ENCODE measurements at regions not wholly inside any gene's neighbourhood (a gene's known extent, or its start where the extent isn't known, plus 50 kb on each side); places are given as distances from the start of the nearest gene placed in this dataset.

DNA sequence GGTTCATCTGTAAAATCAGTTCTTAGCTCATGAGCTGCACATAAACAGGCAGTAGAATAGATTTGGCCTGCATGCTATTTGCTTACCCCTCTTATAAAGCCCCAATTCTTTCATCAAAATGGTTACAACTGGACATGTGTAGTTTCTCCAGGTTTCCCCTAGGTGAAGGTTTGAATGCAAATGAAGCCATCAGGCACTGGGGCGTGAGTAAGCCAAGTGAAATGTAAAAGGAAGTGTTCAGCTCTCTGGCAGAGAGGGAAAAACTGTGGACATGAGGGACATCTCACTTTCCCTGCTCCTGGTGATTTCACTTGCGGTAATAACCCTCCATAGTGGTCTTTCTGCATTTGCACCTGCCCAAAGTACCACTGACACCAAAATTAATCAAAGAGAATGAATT is 1402.3 kb upstream of the LRRTM1 start:
- no peak for DNase-seq (ENCODE audit: low spot score)

GRCh38 chr2:81703831-81704230 is 1399.3 kb upstream of the LRRTM1 start:
- DNase-seq (ENCODE audit: low spot score), result no peak

DNA sequence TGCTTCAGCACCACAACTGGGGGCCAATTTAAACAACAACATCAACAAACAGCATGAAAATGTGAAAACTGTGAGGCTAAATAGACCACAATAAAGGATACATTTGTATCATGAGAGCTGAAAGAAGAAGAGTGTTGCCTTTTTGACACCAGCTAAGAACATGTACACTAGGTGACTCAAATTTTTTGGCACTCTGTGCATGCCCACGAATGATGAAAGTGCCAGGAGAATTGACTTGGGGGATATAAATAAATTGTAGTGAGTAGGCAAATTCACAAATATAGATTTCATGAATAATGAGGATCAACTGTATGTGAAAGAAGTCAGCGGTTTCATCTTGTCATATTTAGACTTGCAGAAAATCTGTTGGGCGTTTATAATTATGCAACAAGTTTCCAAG is 1388.0 kb upstream of the LRRTM1 start:
- DNase-seq (ENCODE audit: low spot score), result no peak

DNA sequence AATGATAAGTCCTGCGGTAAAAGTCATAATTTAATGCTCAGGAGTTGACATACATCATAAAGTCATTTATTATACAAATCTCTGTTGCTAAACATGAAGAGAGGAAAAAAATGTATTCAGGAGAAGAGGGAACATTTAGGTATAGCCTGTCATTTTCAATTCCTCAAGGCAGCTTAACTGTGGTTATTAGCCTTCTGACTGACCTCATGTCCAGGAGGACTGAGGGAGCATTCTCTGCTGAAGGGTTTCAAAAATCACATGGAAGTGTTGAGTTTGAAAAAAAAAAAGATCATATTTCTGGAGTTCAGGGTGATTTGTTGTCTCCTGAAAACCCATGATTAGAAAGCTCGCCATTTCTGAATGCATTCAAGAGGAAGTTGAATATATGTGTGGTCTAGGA is 1371.1 kb upstream of the LRRTM1 start:
- DNase-seq (ENCODE audit: low spot score), result no peak

- no peak for DNase-seq (ENCODE audit: low spot score)
These were observed 1368.4 kb upstream of the LRRTM1 start for GRCh38 chr2:81672923-81673322.

DNA sequence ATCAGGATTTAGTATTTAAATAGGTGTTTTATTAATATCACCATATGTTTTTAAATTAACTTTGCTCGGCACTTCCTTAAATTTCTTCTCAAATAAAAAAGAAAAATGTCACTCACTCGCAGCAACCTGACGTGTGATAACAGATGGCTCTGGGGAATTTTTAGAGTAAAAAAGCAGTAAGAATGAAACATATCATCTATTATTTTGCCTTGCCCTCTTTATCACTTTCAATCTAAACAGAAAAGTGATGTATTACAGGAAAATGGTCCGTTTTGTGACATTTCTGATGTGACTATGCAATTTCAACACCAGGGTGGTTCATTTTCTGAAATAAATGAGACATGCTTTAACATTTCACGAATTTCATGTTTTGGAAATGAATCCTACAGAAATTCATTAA is 1368.0 kb upstream of the LRRTM1 start:
- no peak for DNase-seq (ENCODE audit: low spot score)

DNA sequence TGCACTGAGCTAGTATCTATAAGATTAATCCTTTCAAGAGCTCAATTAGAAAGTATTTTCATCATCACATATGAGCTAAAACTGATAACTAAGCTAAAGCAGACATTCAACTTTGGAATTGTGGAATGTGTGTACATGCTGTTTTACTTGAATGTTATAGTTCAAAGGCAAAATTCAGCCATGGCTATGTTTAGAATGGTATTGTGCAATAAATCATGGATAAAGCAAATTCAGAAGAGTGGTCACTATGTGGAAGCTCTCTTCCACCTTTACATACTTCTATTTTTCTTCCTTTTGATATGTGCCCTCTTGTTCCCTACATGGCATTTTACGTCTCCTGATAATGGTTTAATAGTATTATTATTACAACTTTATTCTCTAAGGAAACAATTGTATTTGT is 1366.3 kb upstream of the LRRTM1 start:
- DNase-seq (ENCODE audit: low spot score), result no peak

DNA sequence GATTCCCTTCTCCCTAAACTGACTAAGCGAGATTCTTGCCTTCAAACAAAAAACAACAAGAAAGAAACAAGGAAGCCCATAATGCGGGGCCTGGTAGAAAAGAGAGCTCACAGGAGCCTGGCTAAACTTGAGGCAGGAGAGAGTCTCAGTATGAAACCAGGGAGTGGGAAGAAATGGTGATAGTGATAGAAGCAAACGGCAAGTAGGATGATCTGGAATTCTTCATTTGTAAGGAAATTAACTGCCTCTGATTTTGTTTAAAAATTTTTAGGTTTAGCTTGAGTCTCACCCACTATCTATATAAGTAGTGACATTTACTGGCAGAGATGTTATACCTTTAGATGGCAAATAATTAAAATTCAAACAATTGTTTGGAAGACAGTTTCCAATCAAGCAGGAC is 1356.5 kb upstream of the LRRTM1 start:
- DNase-seq (ENCODE audit: low spot score), result no peak

GRCh38 chr2:81658227-81658626 is 1353.7 kb upstream of the LRRTM1 start:
- DNase-seq (ENCODE audit: low spot score), result no peak

- no peak for DNase-seq (ENCODE audit: low spot score)
These were observed 1345.8 kb upstream of the LRRTM1 start for GRCh38 chr2:81650048-81650971.

DNA sequence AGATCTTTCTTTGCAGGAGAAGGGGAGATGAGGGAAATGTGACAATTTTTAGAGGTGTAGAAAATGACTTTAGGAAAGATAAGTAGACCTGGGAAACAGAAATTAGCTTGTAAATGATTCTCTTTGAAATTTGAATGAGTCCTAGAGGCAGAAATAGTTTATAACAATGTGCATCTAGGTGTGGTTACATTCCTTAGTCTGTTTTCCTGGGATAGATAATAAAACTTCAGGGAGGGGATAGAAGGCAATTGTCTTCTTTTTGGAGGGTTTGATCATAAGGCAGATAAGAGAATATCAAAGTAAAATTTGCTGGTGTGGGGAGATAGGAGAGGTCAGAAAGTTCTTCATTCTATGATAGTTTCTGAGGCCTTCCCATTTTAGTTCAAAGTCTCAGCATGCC is 1344.3 kb upstream of the LRRTM1 start:
- no peak for DNase-seq (ENCODE audit: low spot score)

DNA sequence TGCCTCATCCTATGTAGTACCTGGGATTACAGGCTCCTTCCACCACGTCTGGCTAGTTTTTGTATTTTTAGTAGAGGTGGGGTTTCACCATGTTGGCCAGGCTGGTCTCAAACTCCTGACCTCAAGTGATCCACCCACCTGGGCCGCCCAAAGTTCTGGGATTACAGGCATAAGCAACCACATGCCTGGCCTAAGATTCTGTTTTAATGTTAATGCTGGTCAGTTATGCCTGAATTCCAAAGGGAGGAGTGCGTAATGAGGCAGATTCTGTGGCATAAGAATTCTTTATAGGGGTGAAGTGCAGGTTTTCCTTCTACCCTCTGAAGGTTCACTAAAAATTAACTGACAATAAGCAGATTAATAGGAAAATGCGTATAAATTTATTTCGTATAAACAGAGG is 1343.8 kb upstream of the LRRTM1 start:
- no peak for DNase-seq (ENCODE audit: low spot score)

- no peak for DNase-seq (ENCODE audit: low spot score)
These were observed 1343.2 kb upstream of the LRRTM1 start for GRCh38 chr2:81647715-81648230.

GRCh38 chr2:81645745-81646301 is 1341.3 kb upstream of the LRRTM1 start:
- DNase-seq (ENCODE audit: low spot score), result no peak

- no peak for DNase-seq (ENCODE audit: low spot score)
These were observed 1339.6 kb upstream of the LRRTM1 start for GRCh38 chr2:81644189-81644588.

- DNase-seq (ENCODE audit: low spot score), result no peak
These were observed 1320.3 kb upstream of the LRRTM1 start for GRCh38 chr2:81624825-81625224.

DNA sequence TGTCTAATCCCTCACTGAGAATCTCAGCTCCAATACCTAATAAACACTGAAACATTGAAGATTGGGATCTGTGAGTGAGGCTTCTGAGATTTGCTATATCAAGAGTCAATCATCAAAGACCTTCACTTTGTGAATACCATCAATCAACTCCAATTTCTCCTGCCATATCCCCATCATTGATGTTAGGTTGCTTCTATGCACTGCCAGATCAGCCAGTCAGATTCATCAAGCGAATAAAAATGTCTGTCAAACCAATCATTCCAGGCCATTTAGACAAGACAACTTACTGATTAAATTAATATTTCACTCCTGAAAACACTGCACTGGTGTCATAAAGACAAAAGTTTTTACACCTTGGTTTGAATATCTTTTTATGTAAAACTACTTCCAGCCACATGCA is 1295.5 kb upstream of the LRRTM1 start:
- DNase-seq (ENCODE audit: low spot score), result no peak

DNA sequence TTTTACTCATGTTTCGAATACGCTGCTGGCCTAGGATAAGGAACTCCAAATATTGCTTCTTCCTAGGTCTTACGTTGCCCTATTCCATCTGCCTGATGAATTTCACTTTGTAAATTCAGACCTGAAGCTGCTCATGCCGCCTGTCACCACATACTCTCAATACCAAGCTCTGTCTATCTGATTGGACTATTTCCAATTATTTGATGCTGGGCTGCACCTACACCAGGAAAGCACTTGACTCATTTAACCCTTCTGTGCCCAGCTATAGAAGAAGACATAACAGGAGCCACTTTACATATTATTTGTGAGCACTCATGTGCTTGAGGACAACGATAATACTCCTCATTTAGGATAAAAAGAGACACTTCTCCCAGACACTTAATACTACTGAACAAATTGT is 1293.9 kb upstream of the LRRTM1 start:
- no peak for DNase-seq (ENCODE audit: low spot score)

DNA sequence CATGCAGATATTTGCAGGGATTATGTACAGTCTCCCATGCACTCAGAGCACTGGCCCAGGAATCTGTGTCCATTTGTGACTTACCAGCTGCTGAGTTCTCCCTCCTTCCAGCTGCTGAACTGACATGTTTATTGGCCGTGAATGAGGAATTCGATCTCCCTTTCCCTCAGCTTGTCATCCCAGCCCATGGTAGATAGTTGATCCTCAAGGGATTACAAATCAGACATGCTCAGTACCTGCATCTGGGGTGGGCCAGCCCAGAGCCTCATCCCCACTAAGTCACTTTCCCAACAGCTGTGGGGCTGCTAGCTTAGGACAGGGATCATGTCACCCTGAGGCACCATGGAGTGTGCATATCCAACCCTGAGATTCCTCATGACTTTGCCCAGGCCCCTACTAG is 1284.9 kb upstream of the LRRTM1 start:
- no peak for DNase-seq (ENCODE audit: low spot score)

DNA sequence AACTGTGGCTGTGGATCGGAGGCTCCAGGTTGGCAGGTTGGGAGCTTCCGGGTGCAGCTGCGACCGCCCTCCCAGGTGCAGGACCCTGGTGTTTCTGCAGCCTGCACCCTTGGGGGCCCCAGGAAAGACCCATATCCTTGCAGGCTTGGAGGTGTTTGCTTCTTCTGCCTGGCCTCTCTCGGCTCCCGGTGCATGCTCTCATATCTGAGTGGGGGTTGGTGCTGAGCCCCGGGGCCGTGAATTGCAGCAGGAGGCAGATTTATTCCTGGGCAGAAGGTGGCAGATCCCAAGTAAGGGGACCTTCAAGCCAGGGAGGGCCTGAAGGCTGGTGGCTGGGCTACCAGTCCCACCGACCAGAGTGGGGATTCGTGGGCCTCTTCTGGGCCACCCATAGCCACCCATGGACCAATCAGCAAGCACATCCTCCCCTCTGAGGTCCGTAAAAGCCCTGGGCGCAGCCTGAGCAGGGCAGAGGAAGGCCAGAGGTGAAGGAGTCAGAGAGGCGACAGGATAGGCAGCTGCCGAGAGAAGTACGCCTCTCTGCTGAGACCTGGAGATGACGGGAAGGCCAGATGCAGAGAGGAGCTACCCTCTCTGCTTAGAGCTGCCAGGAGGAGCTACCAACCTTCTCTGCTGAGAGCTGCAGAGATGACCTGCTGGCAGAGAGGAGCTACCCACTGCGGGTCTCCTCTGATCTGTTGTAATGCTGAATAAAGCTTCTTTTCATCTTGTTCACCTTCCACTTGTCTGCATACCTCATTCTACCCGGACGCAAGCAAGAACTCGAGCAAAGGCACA is 1279.0 kb upstream of the LRRTM1 start:
- no peak for DNase-seq (ENCODE audit: low spot score)

GRCh38 chr2:81576713-81577112 is 1272.2 kb upstream of the LRRTM1 start:
- no peak for DNase-seq (ENCODE audit: low spot score)

GRCh38 chr2:81551040-81551634 is 1246.6 kb upstream of the LRRTM1 start:
- no peak for DNase-seq (ENCODE audit: low spot score)

Measured in GM03348 (cell line).